Cardiac septum (tissue), 1 donor: ENCODE measurements at regions not wholly inside any gene's neighbourhood (a gene's known extent, or its start where the extent isn't known, plus 50 kb on each side); places are given as distances from the start of the nearest gene placed in this dataset.

Experiments used
- DNase-seq: peaks from one replicate; pipeline ENCODE4 v3.0.0-alpha.2; 2020; ENCODE audit warnings: low spot score
- intact Hi-C: fragments of 100-400 bp; cut with DNase I; formaldehyde crosslinking; loops from one replicate; pipeline ENCODE4 v1.14.0; 2022
- donor health status: DM: no; HTN: no; CAD: no.

GRCh38 chr13:75231235-75231634 lies 250.7 kb downstream of the TBC1D4 start:
- intact Hi-C loops, result no loop called here
- no peak for DNase-seq

GRCh38 chr13:75226733-75227435 lies 255.1 kb downstream of the TBC1D4 start:
- intact Hi-C loops, result loop anchor here (10.0 kb wide), 1 partner anchor 652 kb away; no protein-coding TSS in a partner anchor
- DNase-seq, result no peak

- no peak for DNase-seq
- intact Hi-C loops, result loop anchor here (10.0 kb wide), 1 partner anchor 651 kb away; no protein-coding TSS in a partner anchor
Measured at GRCh38 chr13:75226092-75226491, 255.9 kb downstream of the TBC1D4 start.

- intact Hi-C loops, result loop anchor here (10.0 kb wide), 1 partner anchor 651 kb away; no protein-coding TSS in a partner anchor
- DNase-seq, result no peak
Measured at GRCh38 chr13:75225288-75226032, 256.5 kb downstream of the TBC1D4 start.

GRCh38 chr13:75224053-75224742 lies 257.8 kb downstream of the TBC1D4 start:
- no peak for DNase-seq
- intact Hi-C loops, result loop anchor here (10.0 kb wide), 1 partner anchor 649 kb away; no protein-coding TSS in a partner anchor

GRCh38 chr13:75222031-75222430 lies 259.9 kb downstream of the TBC1D4 start:
- intact Hi-C loops, result loop anchor here (10.0 kb wide), 1 partner anchor 647 kb away; no protein-coding TSS in a partner anchor
- DNase-seq, result no peak

GRCh38 chr13:75220861-75221260 lies 261.1 kb downstream of the TBC1D4 start:
- DNase-seq, result no peak
- intact Hi-C loops, result loop anchor here (10.0 kb wide), 1 partner anchor 646 kb away; no protein-coding TSS in a partner anchor

GRCh38 chr13:75220238-75220542 lies 261.8 kb downstream of the TBC1D4 start:
- DNase-seq, result no peak
- intact Hi-C loops, result loop anchor here (10.0 kb wide), 1 partner anchor 645 kb away; no protein-coding TSS in a partner anchor

GRCh38 chr13:75219479-75220237 lies 262.3 kb downstream of the TBC1D4 start:
- DNase-seq, result peak; percentile 88
- intact Hi-C loops, result loop anchor here (10.0 kb wide), 1 partner anchor 645 kb away; no protein-coding TSS in a partner anchor

GRCh38 chr13:75217949-75218348 lies 264.0 kb downstream of the TBC1D4 start:
- intact Hi-C loops, result no loop called here
- no peak for DNase-seq

GRCh38 chr13:75216038-75216437 lies 265.9 kb downstream of the TBC1D4 start:
- DNase-seq, result no peak
- intact Hi-C loops, result no loop called here

- intact Hi-C loops, result no loop called here
- no peak for DNase-seq
Measured at GRCh38 chr13:75214846-75215245, 267.1 kb downstream of the TBC1D4 start.

GRCh38 chr13:75202981-75203380 lies 279.0 kb downstream of the TBC1D4 start:
- no peak for DNase-seq
- intact Hi-C loops, result no loop called here

GRCh38 chr13:75197803-75198202 lies 284.2 kb downstream of the TBC1D4 start:
- intact Hi-C loops, result no loop called here
- no peak for DNase-seq

- DNase-seq, result no peak
- intact Hi-C loops, result no loop called here
Measured at GRCh38 chr13:75196147-75196837, 285.7 kb downstream of the TBC1D4 start.

GRCh38 chr13:75195495-75196146 lies 286.3 kb downstream of the TBC1D4 start:
- intact Hi-C loops, result no loop called here
- no peak for DNase-seq

- no peak for DNase-seq
- intact Hi-C loops, result no loop called here
Measured at GRCh38 chr13:75194717-75195462, 287.1 kb downstream of the TBC1D4 start.

GRCh38 chr13:75186379-75186778 lies 295.6 kb downstream of the TBC1D4 start:
- intact Hi-C loops, result no loop called here
- no peak for DNase-seq
